K562 (cell line): ENCODE measurements at regions not wholly inside any gene's neighbourhood (a gene's known extent, or its start where the extent isn't known, plus 50 kb on each side); places are given as distances from the start of the nearest gene placed in this dataset.

Experiments used
- ARHGAP35 ChIP-seq: fragments of 450-650 bp; IDR thresholded peaks from 2 replicates; pipeline ENCODE4 v1.6.1; 2018; ENCODE audit not compliant: partially characterized antibody
- HDAC1 ChIP-seq, 2 experiments: fragments of 450-650 bp; IDR thresholded peaks; 2 replicates each; pipeline ENCODE4 v1.6.1; 2016 to 2017; ENCODE audit warnings: inconsistent platforms in 1 of 2, mild to moderate bottlenecking in 1 of 2, moderate library complexity in 1 of 2
- MTA3 ChIP-seq: fragments of 450-650 bp; formaldehyde crosslinking; IDR thresholded peaks from 2 replicates; pipeline ENCODE4 v1.6.1; 2017; ENCODE audit warnings: mild to moderate bottlenecking, borderline replicate concordance
- NCOA4 ChIP-seq: fragments of 450-650 bp; IDR thresholded peaks from 2 replicates; pipeline ENCODE4 v1.6.1; 2018; ENCODE audit warnings: mild to moderate bottlenecking; ENCODE audit not compliant: partially characterized antibody
- NCOA6 ChIP-seq: fragments of 450-650 bp; IDR thresholded peaks from 2 replicates; pipeline ENCODE4 v1.6.1; 2017; ENCODE audit warnings: mild to moderate bottlenecking
- SAFB ChIP-seq: fragments of 200-400 bp; formaldehyde crosslinking; IDR thresholded peaks from 2 replicates; pipeline ENCODE4 v1.6.1; 2017; ENCODE audit warnings: low read depth, low read length, borderline replicate concordance
- SMARCA5 ChIP-seq: fragments of 450-650 bp; IDR thresholded peaks from 2 replicates; pipeline ENCODE4 v1.6.1; 2016
- TSC22D4 ChIP-seq: fragments of 450-650 bp; IDR thresholded peaks from 2 replicates; pipeline ENCODE4 v1.6.1; 2016; ENCODE audit warnings: missing genetic modification characterization, missing biosample characterization, control low read depth
- ZNF316 ChIP-seq: fragments of 450-650 bp; IDR thresholded peaks from 2 replicates; pipeline ENCODE4 v1.6.1; 2016
- ZNF778 ChIP-seq: fragments of 450-650 bp; formaldehyde crosslinking; IDR thresholded peaks from 2 replicates; pipeline ENCODE4 v1.4.0; 2020; ENCODE audit warnings: mild to moderate bottlenecking, moderate library complexity
- TF ChIP-seq, protein P1 (sequence below): fragments of 450-650 bp; conservative IDR thresholded peaks from 2 replicates; pipeline ENCODE4 v1.6.1; 2016; ENCODE audit warnings: missing genetic modification characterization, low read depth, mild to moderate bottlenecking, control low read depth, missing compliant biosample characterization
- TF ChIP-seq, protein P2 (sequence below): IDR thresholded peaks from 2 replicates; pipeline ENCODE4 v1.6.1; 2016; ENCODE audit warnings: missing genetic modification characterization, missing compliant biosample characterization
- TF ChIP-seq, protein P3 (sequence below), 2 experiments: IDR thresholded peaks; 2 replicates each; pipeline ENCODE4 v1.6.1; 2011; ENCODE audit warnings: borderline replicate concordance in 1 of 2, control low read depth in 1 of 2, low read depth in 1 of 2, low read length in 1 of 2, mild to moderate bottlenecking in 1 of 2, mixed read lengths in 1 of 2, moderate library complexity in 1 of 2; ENCODE audit not compliant: insufficient read depth in 1 of 2, insufficient read length in 1 of 2, poor library complexity in 1 of 2, severe bottlenecking in 1 of 2; ENCODE audit errors: extremely low read depth in 1 of 2

DNA sequence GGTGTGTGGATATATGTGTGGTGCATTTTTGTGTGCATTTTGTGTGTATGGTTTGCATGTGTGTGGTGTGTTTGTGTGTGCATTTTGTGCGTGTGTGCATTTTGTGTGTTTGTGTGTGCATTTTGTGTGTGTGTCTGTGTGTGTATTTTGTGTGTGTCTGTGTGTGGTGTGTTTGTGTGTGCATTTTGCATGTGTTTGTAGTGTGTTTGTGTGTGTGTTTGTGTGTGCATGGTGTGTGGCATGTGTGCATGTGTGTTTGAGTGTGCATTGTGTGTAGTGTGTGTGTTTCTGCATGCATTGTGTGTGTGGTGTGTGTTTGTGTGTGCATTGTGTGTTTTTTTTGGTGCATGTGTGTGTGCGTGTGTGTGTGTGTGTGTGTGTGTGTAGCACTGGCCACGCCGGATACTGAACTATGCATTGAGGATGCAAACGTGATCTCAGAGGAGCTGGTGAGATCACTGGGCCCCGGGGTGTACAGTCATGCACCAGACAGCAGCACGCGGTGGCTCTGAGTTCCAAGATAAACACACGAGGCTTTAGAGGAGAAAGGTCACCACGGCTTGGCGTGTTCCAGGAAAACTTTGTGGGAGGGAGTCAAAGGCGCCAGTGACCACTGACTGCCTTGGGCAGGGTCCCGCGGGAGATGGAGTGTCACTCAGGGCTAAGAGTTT, 106.6 kb upstream of the SHH start (continued):
- TF ChIP-seq ZNF316, result peak; percentile 3; the same call in 1 of the 2 replicates
- no peak for TF ChIP-seq NCOA6
- TF ChIP-seq ARHGAP35, result peak; percentile 4
- no peak for TF ChIP-seq MTA3
- peak; percentile 86; the same call in 1 of the 2 replicates for TF ChIP-seq TSC22D4 (tag)
- peak; percentile 59; the same call in 1 of the 2 replicates for TF ChIP-seq SMARCA5
- TF ChIP-seq SAFB, result no peak
- TF ChIP-seq NCOA4, result peak; percentile 5
- TF ChIP-seq, protein P1, sequence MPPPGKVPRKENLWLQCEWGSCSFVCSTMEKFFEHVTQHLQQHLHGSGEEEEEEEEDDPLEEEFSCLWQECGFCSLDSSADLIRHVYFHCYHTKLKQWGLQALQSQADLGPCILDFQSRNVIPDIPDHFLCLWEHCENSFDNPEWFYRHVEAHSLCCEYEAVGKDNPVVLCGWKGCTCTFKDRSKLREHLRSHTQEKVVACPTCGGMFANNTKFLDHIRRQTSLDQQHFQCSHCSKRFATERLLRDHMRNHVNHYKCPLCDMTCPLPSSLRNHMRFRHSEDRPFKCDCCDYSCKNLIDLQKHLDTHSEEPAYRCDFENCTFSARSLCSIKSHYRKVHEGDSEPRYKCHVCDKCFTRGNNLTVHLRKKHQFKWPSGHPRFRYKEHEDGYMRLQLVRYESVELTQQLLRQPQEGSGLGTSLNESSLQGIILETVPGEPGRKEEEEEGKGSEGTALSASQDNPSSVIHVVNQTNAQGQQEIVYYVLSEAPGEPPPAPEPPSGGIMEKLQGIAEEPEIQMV (tag), result no peak
- TF ChIP-seq, protein P2, sequence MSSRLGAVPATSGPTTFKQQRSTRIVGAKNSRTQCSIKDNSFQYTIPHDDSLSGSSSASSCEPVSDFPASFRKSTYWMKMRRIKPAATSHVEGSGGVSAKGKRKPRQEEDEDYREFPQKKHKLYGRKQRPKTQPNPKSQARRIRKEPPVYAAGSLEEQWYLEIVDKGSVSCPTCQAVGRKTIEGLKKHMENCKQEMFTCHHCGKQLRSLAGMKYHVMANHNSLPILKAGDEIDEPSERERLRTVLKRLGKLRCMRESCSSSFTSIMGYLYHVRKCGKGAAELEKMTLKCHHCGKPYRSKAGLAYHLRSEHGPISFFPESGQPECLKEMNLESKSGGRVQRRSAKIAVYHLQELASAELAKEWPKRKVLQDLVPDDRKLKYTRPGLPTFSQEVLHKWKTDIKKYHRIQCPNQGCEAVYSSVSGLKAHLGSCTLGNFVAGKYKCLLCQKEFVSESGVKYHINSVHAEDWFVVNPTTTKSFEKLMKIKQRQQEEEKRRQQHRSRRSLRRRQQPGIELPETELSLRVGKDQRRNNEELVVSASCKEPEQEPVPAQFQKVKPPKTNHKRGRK (tag), result no peak
- TF ChIP-seq HDAC1 (IDR thresholded peaks at IDR 0.05), result peak in 1 of 2 experiments; percentile 31; a peak in 1 of 4 replicates
- TF ChIP-seq ZNF778 (CRISPR knock-in tag), result no peak
- TF ChIP-seq, protein P3, sequence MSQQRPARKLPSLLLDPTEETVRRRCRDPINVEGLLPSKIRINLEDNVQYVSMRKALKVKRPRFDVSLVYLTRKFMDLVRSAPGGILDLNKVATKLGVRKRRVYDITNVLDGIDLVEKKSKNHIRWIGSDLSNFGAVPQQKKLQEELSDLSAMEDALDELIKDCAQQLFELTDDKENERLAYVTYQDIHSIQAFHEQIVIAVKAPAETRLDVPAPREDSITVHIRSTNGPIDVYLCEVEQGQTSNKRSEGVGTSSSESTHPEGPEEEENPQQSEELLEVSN (IDR thresholded peaks at IDR 0.05; ENCODE audit: borderline replicate concordance in 1 of 2, extremely low read depth in 1 of 2, insufficient read depth in 1 of 2, insufficient read length in 1 of 2, low read depth in 1 of 2, low read length in 1 of 2, poor library complexity in 1 of 2, severe bottlenecking in 1 of 2), result peak in 1 of 2 experiments; percentile 55
